Prostate gland (tissue), 2 donors: ENCODE measurements at regions not wholly inside any gene's neighbourhood (a gene's known extent, or its start where the extent isn't known, plus 50 kb on each side); places are given as distances from the start of the nearest gene placed in this dataset.

Experiments used
- POLR2A ChIP-seq: fragments of 450-650 bp; IDR thresholded peaks from one replicate; pipeline ENCODE4 v1.6.1; 2016; ENCODE audit warnings: antibody characterized with exemption, mild to moderate bottlenecking
- POLR2AphosphoS5 ChIP-seq: sonication (generic); formaldehyde crosslinking; IDR thresholded peaks from one replicate; pipeline ENCODE4 v1.6.1; 2017; ENCODE audit warnings: antibody characterized with exemption
- TF ChIP-seq, protein P1 (sequence below), 4 experiments: fragments of 200-600 bp in 2 of 4; fragments of 450-650 bp in 2 of 4; sonication (generic) in 2 of 4; IDR thresholded peaks; 1 replicate in 3 of 4; 2 replicates in 1 of 4; pipeline ENCODE4 v1.5.1; 2016 to 2019; ENCODE audit warnings: antibody characterized with exemption in 4 of 4, mild to moderate bottlenecking in 2 of 4, moderate library complexity in 2 of 4

DNA sequence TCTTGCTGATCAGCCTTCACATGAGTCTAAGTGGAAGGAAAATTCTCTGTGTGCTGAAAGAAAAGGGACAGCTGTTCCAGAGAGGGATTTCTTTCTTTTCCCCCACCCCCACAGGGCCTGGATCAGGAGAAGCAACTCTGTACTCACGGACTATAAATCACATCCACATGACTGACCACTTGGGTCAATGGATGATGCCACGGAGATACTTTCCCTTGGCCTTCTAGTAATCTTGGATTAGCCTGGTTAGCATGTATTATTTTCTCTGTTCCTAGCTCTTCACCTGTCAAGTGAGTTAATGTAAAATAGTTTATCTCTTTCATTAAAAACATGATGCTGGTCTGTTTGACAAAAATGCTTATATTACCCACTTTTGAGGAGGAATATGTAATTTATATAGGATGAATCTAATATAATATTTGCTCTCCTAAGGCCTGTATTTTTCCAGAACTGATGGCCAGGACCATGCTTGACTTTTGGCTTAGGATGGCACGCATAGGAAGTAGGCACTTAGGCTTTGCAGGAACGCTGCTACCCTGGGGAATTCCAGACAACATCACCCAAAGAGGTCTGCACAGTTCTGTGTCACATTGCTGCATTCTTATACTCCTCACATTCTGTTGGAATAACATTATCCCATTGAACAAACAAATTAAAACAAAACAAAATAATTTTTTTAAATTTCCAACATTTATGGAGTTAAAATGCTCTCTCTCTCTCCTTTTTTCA lies 892.1 kb downstream of the TLE1 start:
- TF ChIP-seq, protein P1, sequence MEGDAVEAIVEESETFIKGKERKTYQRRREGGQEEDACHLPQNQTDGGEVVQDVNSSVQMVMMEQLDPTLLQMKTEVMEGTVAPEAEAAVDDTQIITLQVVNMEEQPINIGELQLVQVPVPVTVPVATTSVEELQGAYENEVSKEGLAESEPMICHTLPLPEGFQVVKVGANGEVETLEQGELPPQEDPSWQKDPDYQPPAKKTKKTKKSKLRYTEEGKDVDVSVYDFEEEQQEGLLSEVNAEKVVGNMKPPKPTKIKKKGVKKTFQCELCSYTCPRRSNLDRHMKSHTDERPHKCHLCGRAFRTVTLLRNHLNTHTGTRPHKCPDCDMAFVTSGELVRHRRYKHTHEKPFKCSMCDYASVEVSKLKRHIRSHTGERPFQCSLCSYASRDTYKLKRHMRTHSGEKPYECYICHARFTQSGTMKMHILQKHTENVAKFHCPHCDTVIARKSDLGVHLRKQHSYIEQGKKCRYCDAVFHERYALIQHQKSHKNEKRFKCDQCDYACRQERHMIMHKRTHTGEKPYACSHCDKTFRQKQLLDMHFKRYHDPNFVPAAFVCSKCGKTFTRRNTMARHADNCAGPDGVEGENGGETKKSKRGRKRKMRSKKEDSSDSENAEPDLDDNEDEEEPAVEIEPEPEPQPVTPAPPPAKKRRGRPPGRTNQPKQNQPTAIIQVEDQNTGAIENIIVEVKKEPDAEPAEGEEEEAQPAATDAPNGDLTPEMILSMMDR (IDR thresholded peaks at IDR 0.05): no peak
- TF ChIP-seq POLR2A (no peak), POLR2AphosphoS5 (no peak)
